HUES6 (cell line): ENCODE measurements at regions not wholly inside any gene's neighbourhood (a gene's known extent, or its start where the extent isn't known, plus 50 kb on each side); places are given as distances from the start of the nearest gene placed in this dataset.

Experiments
- H3K27ac ChIP-seq: 2 replicates; pipeline ENCODE4 v1.7.0; 2013; ENCODE audit warnings: low read depth, mild to moderate bottlenecking, low read length, inconsistent platforms
- H3K27me3 ChIP-seq: 2 replicates; pipeline ENCODE4 v1.6.1; 2013; ENCODE audit warnings: low read length; ENCODE audit not compliant: control insufficient read depth, insufficient read depth
- H3K36me3 ChIP-seq: 2 replicates; pipeline ENCODE4 v1.6.1; 2013; ENCODE audit warnings: low read length; ENCODE audit not compliant: control insufficient read depth, insufficient read depth
- H3K4me1 ChIP-seq: 2 replicates; pipeline ENCODE4 v1.6.1; 2013; ENCODE audit warnings: low read length; ENCODE audit not compliant: control insufficient read depth, insufficient read depth
- H3K4me3 ChIP-seq: 2 replicates; pipeline ENCODE4 v1.5.1; 2013; ENCODE audit warnings: low read depth, low read length
- H3K9ac ChIP-seq: one replicate; pipeline ENCODE4 v1.6.1; 2013; ENCODE audit warnings: mild to moderate bottlenecking, low read length
- H3K9me3 ChIP-seq: 2 replicates; pipeline ENCODE4 v1.6.1; 2013; ENCODE audit warnings: low read depth, low read length; ENCODE audit not compliant: control insufficient read depth, insufficient read depth

DNA sequence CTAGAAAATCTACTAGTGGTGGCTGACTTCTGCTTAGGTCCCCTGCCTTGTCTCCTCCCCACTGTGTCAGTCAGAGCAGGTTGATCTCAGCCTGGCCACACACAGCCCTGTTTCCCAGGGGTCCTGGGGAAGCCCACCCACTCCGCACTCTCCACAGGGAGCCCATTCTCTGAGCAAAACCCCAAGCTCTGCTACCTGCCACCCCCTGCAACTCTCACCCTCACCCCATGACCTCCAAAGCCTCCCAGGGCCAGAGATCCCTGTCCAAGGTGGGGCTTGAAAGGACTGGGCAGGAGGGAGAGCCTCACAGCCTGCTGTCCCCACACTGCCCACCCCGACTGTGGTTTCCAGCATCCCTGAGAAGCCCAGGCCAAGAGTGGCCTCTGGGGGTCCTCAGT is 58.8 kb upstream of the ZNF536 start:
- Histone ChIP-seq H3K27me3 (no peaks in the 10 kb centered on the region), H3K4me1 (no peaks in the 10 kb centered on the region), H3K9ac (no peak overlapping the region), H3K36me3 (no peaks in the 10 kb centered on the region), H3K9me3 (0 out of 2 replicates have a peak, but pooled peaks cover 4% of the 10 kb centered on the region), H3K27ac (no peak overlapping the region), H3K4me3 (no peak overlapping the region)

DNA sequence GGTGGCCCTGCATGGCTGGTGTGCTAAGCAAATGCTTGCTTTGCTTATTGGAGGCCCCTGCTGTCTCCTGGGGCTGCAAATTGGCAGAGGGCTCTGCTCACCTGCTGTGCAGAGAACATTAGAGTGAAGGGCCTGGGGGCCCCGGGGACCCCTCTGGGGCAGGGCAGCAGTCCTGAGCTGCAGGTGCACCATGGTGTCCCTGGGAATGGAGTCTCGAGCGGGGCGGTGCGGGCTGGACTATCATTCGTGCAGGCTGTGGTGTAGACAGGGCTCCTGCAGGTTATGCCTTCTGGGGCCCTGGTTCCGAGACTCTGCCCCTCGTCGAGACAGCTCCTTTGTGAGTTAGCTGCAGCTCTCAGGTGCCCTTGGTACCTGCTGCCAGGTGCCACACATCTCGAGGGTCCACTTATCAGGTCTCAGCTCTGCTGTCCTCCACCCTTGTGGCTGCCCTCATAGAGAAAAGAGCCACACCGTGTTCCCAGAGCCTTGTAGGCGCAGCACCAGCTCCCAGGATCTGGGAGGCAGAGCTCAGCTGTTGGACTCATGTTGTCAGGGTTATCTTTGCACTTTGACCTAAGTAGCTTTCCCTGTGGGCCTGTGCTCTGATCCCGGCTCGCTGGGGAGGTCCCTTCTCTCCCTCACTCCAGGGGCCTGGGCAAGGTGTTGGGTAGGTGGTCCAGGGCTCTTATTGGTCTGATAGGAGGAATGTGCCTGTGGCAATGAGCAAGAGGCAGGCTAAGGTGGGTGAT is 58.0 kb upstream of the ZNF536 start:
- Histone ChIP-seq H3K27ac (no peak overlapping the region), H3K4me3 (no peak overlapping the region), H3K27me3 (no peaks in the 10 kb centered on the region), H3K36me3 (no peaks in the 10 kb centered on the region), H3K4me1 (no peaks in the 10 kb centered on the region), H3K9me3 (0 out of 2 replicates have a peak, but pooled peaks cover 4% of the 10 kb centered on the region), H3K9ac (no peak overlapping the region)

DNA sequence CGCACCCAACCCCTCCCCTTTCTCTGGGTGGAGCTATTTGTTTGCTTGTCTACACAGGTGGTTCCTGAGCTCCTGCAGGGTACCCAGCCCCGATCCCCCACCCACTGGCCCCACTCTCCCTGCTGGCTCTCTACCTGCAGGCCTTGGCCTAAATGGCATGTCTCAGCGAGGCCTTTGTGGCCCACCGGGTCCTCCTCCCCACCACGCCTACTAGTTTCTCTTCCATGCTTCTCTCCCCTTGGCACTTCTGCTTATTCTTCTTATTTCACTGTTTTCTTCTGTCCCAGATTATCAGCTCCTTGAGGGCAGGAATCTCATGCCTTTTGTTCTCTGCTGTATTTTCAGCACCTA is 57.4 kb upstream of the ZNF536 start:
- H3K27me3 ChIP-seq: no peaks in the 10 kb centered on the region
- H3K9me3 ChIP-seq: 0 out of 2 replicates have a peak, but pooled peaks cover 4% of the 10 kb centered on the region
- no peak overlapping the region for H3K4me3 ChIP-seq
- no peaks in the 10 kb centered on the region for H3K36me3 ChIP-seq
- H3K27ac ChIP-seq: no peak overlapping the region
- no peaks in the 10 kb centered on the region for H3K4me1 ChIP-seq
- no peak overlapping the region for H3K9ac ChIP-seq

DNA sequence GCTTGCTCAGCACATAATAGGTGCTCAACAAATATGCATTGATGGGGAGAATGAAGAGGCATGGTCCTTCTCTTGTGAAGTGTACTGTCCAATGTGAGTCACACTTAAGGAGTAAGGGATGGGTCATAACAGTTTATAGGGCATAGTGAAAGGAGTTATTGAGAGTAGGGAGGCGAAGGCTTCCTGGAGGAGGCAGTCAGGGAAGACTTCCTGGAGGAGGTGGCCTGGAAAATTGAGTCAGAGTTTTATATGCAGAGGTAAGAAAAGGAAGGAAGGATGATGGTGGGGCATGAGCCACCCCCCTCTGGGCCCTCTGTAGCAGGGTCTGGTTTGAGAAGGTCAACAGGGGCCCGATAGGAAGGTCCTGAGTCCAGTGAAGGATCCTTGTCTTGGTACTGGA is 57.0 kb upstream of the ZNF536 start:
- H3K9ac ChIP-seq: no peak overlapping the region
- H3K9me3 ChIP-seq: 0 out of 2 replicates have a peak, but pooled peaks cover 4% of the 10 kb centered on the region
- no peaks in the 10 kb centered on the region for H3K36me3 ChIP-seq
- H3K27me3 ChIP-seq: no peaks in the 10 kb centered on the region
- no peaks in the 10 kb centered on the region for H3K4me1 ChIP-seq
- no peak overlapping the region for H3K4me3 ChIP-seq
- no peak overlapping the region for H3K27ac ChIP-seq

DNA sequence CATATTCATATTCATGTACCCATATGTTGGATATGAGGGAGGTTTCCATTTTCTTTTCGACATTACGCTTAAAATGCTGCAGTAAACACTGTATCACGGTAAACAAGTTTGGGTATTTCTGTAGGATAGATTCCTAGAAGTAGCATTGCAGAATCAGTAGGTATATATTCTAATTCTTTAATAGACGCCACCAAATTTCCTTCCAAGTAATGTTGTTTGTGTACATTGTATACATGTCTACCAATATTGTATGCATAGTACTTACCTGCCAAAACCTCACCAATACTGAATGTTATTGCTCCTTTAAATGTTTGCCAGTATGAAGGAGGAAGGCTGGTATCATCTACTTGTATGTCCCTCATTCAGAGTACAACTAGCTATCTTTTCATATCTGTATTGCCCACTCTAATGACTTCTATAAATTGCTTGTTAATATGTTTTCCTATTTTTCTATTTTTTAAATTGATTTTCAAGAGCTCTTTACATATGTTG is 56.1 kb upstream of the ZNF536 start:
- H3K27me3 ChIP-seq: no peaks in the 10 kb centered on the region
- no peaks in the 10 kb centered on the region for H3K36me3 ChIP-seq
- H3K4me1 ChIP-seq: no peaks in the 10 kb centered on the region
- H3K9ac ChIP-seq: no peak overlapping the region
- no peak overlapping the region for H3K4me3 ChIP-seq
- H3K9me3 ChIP-seq: 0 out of 2 replicates have a peak, but pooled peaks cover 4% of the 10 kb centered on the region
- H3K27ac ChIP-seq: no peak overlapping the region

DNA sequence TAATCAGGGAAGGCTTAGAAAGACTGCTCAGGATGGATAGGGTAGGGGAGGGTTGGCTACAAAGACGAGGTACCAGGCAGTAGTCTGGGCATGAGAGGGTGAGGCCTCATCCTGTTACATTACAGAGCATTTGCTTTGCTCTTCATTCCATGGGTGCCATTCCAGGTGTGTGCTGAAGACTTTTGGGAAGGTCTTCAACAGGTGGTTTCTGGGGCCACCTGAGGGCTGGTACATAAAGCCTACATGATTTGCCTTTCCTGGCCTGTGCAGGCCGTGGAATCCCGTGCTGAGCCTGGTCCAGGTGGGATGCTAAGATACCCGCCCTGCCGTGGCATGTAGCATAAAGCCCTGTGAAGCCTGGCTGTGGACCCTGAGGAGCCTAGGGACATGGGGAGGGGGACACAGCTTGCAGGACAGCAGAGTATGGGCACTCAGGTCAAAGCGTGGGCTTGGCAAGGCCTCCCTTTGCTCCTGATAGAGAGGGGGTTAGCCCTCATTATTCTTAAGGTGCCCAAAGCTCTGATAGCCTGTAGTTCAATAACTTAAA is 55.6 kb upstream of the ZNF536 start:
- H3K9ac ChIP-seq: no peak overlapping the region
- 0 out of 2 replicates have a peak, but pooled peaks cover 4% of the 10 kb centered on the region for H3K9me3 ChIP-seq
- H3K27ac ChIP-seq: no peak overlapping the region
- no peaks in the 10 kb centered on the region for H3K4me1 ChIP-seq
- no peaks in the 10 kb centered on the region for H3K36me3 ChIP-seq
- no peak overlapping the region for H3K4me3 ChIP-seq
- H3K27me3 ChIP-seq: no peaks in the 10 kb centered on the region

DNA sequence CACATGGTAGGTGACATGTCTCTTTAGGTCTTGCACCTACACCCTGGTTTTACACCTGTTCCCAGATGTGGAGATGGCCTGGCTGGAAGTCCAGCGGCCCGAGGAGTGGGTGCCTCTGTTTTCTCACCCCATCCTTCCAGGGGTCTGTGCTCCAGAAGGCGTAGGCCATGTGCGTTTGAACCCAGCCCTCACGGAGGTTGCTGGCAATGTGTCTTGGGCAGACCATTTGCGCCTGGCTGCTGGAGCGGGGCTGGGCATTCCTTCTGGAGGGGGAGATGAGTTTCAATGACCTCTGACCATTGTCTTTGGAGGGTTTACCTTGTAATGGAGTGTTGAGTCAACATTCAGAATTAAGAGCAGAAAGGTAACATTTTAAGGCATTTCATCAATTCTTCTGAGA is 54.8 kb upstream of the ZNF536 start:
- 0 out of 2 replicates have a peak, but pooled peaks cover 4% of the 10 kb centered on the region for H3K9me3 ChIP-seq
- H3K4me1 ChIP-seq: no peaks in the 10 kb centered on the region
- H3K4me3 ChIP-seq: no peak overlapping the region
- H3K9ac ChIP-seq: no peak overlapping the region
- no peaks in the 10 kb centered on the region for H3K36me3 ChIP-seq
- no peak overlapping the region for H3K27ac ChIP-seq
- no peaks in the 10 kb centered on the region for H3K27me3 ChIP-seq

DNA sequence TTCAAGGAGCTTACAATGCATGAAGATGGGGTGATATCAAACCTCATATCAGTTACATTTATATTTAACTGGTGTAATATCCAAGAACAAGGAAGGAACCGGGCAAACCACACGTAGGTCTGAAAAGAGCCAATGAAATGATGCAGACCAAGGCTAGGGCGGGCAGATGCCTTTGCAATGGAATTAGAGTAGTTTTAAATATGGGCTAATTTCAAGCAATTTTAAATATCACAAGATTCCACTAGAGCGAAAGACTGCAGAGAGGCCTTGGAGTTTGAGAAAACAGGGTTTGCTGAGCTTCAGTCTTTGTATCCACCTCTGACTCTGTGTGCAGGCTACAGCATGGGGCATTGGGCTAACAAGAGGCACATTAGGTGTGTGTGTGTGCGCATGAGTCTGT is 53.9 kb upstream of the ZNF536 start:
- H3K27me3 ChIP-seq: no peaks in the 10 kb centered on the region
- 0 out of 2 replicates have a peak, but pooled peaks cover 4% of the 10 kb centered on the region for H3K9me3 ChIP-seq
- no peak overlapping the region for H3K27ac ChIP-seq
- no peak overlapping the region for H3K9ac ChIP-seq
- no peaks in the 10 kb centered on the region for H3K36me3 ChIP-seq
- no peaks in the 10 kb centered on the region for H3K4me1 ChIP-seq
- H3K4me3 ChIP-seq: no peak overlapping the region

DNA sequence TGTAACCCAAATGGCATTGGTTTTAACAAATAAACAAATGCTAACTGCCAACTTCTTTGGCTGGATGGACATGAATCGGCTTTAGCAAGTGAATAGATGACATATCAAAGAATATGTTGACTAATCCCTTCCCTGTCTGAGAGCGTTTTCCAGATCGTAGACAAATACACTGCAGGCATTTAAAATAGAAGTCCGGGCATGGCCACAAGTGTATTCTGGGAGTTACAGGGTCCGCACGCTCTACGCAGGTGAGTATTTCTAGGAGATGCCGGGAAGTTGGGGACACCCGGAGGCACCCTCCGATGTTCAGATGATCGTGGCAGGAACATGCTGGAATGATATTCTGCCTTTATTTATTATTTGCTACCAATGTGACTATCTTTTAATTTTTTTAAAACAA is 53.2 kb upstream of the ZNF536 start:
- no peaks in the 10 kb centered on the region for H3K4me1 ChIP-seq
- no peak overlapping the region for H3K27ac ChIP-seq
- no peaks in the 10 kb centered on the region for H3K27me3 ChIP-seq
- no peak overlapping the region for H3K9ac ChIP-seq
- H3K9me3 ChIP-seq: 0 out of 2 replicates have a peak, but pooled peaks cover 4% of the 10 kb centered on the region
- no peak overlapping the region for H3K4me3 ChIP-seq
- H3K36me3 ChIP-seq: no peaks in the 10 kb centered on the region

DNA sequence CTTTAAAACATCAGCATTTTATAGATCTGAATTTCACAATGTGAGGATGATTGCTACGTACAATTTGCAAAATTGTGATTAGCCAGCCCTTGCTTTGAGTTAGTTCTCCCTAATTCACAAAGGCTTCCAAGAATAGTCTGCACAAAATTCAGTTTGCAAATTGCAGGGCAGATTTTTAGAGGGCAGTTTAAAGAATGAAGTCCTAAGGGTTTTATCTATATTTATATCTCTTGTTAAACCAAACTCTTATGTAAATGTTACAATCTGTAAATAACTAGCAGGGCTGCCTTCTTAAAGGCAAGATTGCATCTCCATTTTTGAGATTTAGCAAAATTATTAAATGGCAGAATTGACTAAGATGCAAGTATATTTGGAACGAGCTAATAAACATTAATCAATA is 52.8 kb upstream of the ZNF536 start:
- Histone ChIP-seq H3K9ac (no peak overlapping the region), H3K4me3 (no peak overlapping the region), H3K27ac (no peak overlapping the region), H3K4me1 (no peaks in the 10 kb centered on the region), H3K27me3 (no peaks in the 10 kb centered on the region), H3K9me3 (0 out of 2 replicates have a peak, but pooled peaks cover 4% of the 10 kb centered on the region), H3K36me3 (no peaks in the 10 kb centered on the region)

DNA sequence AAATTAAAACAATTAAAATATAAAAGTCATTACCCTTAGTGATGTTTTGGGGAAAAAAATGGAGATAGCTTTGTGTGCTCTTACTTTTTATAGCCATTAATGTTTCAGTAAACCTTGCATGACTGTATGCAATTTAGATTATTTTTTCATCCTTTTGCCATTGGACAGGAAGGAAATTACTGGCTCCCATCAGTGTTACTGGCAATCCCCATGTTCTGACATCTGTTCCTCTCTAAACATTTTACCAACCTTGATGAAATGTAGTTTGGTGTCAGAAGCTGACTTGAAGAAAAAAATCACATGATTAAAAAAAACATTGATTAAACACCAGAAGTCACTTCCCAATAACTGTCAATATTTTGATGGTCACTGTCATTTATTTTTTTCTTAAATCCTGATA is 52.3 kb upstream of the ZNF536 start:
- Histone ChIP-seq H3K9ac (no peak overlapping the region), H3K4me3 (no peak overlapping the region), H3K9me3 (0 out of 2 replicates have a peak, but pooled peaks cover 4% of the 10 kb centered on the region), H3K27ac (no peak overlapping the region), H3K27me3 (no peaks in the 10 kb centered on the region), H3K4me1 (no peaks in the 10 kb centered on the region), H3K36me3 (no peaks in the 10 kb centered on the region)
